HG03045 (cell line): ENCODE measurements at regions not wholly inside any gene's neighbourhood (a gene's known extent, or its start where the extent isn't known, plus 50 kb on each side); places are given as distances from the start of the nearest gene placed in this dataset.

Experiments
- ATAC-seq: cut with Tn5 transposase; IDR thresholded peaks from one replicate; pipeline ENCODE4 v1.9.1; 2021; ENCODE audit warnings: mild to moderate bottlenecking, moderate library complexity; ENCODE audit not compliant: unreplicated experiment

DNA sequence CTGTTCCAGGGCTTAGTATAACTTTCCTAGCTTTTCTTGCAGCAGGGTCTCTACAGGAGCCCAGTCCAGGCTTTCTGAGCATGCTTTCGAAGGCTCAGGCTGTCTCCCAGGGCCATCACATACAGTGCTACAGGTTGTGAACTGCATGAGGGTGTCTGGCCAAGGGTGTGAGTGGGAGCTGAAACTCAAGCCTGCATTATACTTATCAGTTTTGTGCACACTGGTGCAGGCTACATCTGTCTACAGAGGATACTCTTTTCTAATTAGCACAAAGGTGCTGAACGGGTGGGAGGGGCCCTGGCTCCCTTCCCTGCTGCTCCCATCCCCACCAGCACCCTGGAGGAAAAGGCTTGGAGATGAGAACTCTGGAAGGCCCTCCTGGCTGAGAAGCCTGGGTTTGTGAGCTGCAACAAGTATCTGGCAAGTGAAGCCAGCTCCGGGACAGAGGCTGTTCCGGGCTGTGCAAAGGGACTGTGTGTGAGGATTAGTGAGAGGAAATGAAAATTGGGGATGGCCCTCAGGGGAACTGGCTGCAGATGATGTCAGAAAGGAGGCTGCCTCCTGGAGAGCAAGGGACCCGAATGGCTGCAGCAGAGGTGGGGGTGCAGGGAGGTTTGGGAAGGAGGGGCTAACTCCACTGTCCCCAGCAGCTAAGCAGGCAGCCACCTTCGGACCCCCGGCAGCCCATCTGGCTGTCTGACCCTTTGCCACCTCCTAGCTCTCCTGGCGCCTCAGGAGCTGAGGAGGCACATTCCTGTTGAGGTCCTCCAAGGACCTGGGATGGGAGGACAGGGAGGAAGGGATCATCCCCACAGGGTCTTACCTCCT is 68.5 kb downstream of the EFNB1 start:
- ATAC-seq: no peak

DNA sequence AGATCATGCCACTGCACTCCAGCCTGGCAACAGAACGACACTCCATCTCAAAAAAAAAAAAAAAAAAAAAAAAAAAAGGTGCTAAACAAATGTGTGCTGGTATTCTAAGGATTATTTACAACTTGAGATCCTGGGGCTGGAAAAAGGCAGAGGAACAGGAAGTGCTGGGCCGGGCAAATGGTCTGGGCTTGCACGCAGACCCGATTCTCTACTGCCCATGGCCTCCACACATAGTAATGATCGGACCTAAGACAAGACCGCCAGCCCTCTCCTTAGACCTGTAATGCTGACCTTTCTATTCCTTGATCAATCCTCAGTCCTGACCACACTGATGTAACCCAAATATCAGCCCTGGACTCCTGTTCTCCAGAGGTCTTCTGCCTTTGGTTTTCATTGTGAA is 67.8 kb downstream of the EFNB1 start:
- no peak for ATAC-seq

- no peak for ATAC-seq
Measured at GRCh38 chrX:68895778-68896177, 67.0 kb downstream of the EFNB1 start.

- no peak for ATAC-seq
Measured at GRCh38 chrX:68895341-68895755, 66.5 kb downstream of the EFNB1 start.

- no peak for ATAC-seq
Measured at GRCh38 chrX:68894513-68895340, 65.9 kb downstream of the EFNB1 start.

- ATAC-seq: no peak
Measured at GRCh38 chrX:68894142-68894512, 65.3 kb downstream of the EFNB1 start.

GRCh38 chrX:68892651-68893050 is 63.8 kb downstream of the EFNB1 start:
- ATAC-seq: no peak

- ATAC-seq: no peak
Measured at GRCh38 chrX:68892134-68892533, 63.3 kb downstream of the EFNB1 start.
